Gastrocnemius medialis (tissue), 4 donors: ENCODE measurements at regions not wholly inside any gene's neighbourhood (a gene's known extent, or its start where the extent isn't known, plus 50 kb on each side); places are given as distances from the start of the nearest gene placed in this dataset.

Source experiments
- POLR2A ChIP-seq, 2 donors: fragments of 450-650 bp; IDR thresholded peaks; one replicate each; pipeline ENCODE4 v1.6.1; 2017; ENCODE audit warnings: antibody characterized with exemption in 2 of 2, mild to moderate bottlenecking in 2 of 2, moderate library complexity in 2 of 2
- TF ChIP-seq, protein P1 (sequence below), 5 experiments: fragments of 450-650 bp in 3 of 5; fragments of 200-600 bp in 2 of 5; sonication (generic) in 2 of 5; IDR thresholded peaks in 4 of 5; conservative IDR thresholded peaks in 1 of 5; 1 replicate in 4 of 5; 2 replicates in 1 of 5; pipeline ENCODE4 v1.5.1; 2016 to 2019; ENCODE audit warnings: antibody characterized with exemption in 5 of 5, mild to moderate bottlenecking in 3 of 5, moderate library complexity in 3 of 5

- no peak for TF ChIP-seq POLR2A (IDR thresholded peaks at IDR 0.05)
- TF ChIP-seq, protein P1, sequence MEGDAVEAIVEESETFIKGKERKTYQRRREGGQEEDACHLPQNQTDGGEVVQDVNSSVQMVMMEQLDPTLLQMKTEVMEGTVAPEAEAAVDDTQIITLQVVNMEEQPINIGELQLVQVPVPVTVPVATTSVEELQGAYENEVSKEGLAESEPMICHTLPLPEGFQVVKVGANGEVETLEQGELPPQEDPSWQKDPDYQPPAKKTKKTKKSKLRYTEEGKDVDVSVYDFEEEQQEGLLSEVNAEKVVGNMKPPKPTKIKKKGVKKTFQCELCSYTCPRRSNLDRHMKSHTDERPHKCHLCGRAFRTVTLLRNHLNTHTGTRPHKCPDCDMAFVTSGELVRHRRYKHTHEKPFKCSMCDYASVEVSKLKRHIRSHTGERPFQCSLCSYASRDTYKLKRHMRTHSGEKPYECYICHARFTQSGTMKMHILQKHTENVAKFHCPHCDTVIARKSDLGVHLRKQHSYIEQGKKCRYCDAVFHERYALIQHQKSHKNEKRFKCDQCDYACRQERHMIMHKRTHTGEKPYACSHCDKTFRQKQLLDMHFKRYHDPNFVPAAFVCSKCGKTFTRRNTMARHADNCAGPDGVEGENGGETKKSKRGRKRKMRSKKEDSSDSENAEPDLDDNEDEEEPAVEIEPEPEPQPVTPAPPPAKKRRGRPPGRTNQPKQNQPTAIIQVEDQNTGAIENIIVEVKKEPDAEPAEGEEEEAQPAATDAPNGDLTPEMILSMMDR (IDR thresholded peaks at IDR 0.05 in 4 of 5, conservative IDR thresholded peaks at IDR 0.05 in 1 of 5), result no peak
Observed at GRCh38 chr13:78998630-78999315, 339.8 kb upstream of the OBI1 start.
